Kidney (tissue), 13 donors: ENCODE measurements at regions not wholly inside any gene's neighbourhood (a gene's known extent, or its start where the extent isn't known, plus 50 kb on each side); places are given as distances from the start of the nearest gene placed in this dataset.

Experiments
- DNase-seq, 5 donors: peaks; one replicate each; pipeline ENCODE4 v3.0.0-alpha.2; 2013 to 2020
- FAIRE-seq: peaks from 2 replicates; lab custom pipeline; 2012; peaks lifted over from hg19 to GRCh38; lab: Jason Lieb, UNC
- H3K27ac ChIP-seq, 2 donors: one replicate each; pipeline ENCODE4 v1.7.0; 2013; ENCODE audit warnings: low read depth in 2 of 2, low read length in 2 of 2, inconsistent platforms in 1 of 2
- H3K27me3 ChIP-seq: one replicate; pipeline ENCODE4 v1.7.1; 2013; ENCODE audit warnings: low read length, inconsistent platforms; ENCODE audit not compliant: control insufficient read depth, insufficient read depth
- H3K36me3 ChIP-seq, 3 donors: one replicate each; pipeline versions ENCODE4 v1.7.0 to v1.7.1; 2013; ENCODE audit warnings: low read length in 3 of 3, control low read depth in 1 of 3, inconsistent platforms in 1 of 3; ENCODE audit not compliant: insufficient read depth in 3 of 3, control insufficient read depth in 2 of 3
- H3K4me1 ChIP-seq, 3 donors: one replicate each; pipeline versions ENCODE4 v1.7.0 to v1.7.1; 2013; ENCODE audit warnings: low read length in 3 of 3, inconsistent platforms in 1 of 3, low read depth in 1 of 3; ENCODE audit not compliant: control insufficient read depth in 2 of 3, insufficient read depth in 2 of 3
- H3K4me3 ChIP-seq, 3 donors: one replicate each; pipeline versions ENCODE4 v1.7.0 to v1.8.1; 2013; ENCODE audit warnings: low read length in 3 of 3, control low read depth in 1 of 3, inconsistent platforms in 1 of 3
- H3K9ac ChIP-seq, 3 donors: one replicate each; pipeline versions ENCODE4 v1.7.0 to v1.7.1; 2013; ENCODE audit warnings: low read length in 3 of 3, control low read depth in 1 of 3, inconsistent platforms in 1 of 3
- H3K9me3 ChIP-seq, 3 donors: one replicate each; pipeline versions ENCODE4 v1.7.0 to v1.7.1; 2013; ENCODE audit warnings: low read length in 3 of 3, control low read depth in 1 of 3, inconsistent platforms in 1 of 3; ENCODE audit not compliant: control insufficient read depth in 2 of 3, insufficient read depth in 1 of 3
- CTCF ChIP-seq: IDR thresholded peaks from 3 replicates; pipeline ENCODE4 v1.5.1; 2012; ENCODE audit warnings: mild to moderate bottlenecking, moderate library complexity, borderline replicate concordance; ENCODE audit not compliant: insufficient read depth; ENCODE audit errors: extremely low read depth
- intact Hi-C: fragments of 100-400 bp; cut with DNase I; formaldehyde crosslinking; loops from one replicate; pipeline ENCODE4 v1.11.1; 2022
- donor health status: control.
- donor health status: control.
- donor health status: control.
- donor health status: control.
- donor health status: control.
- donor health status: DM: yes; HTN: yes; CAD: no.
- donor health status: Normal renal cell carcinoma (clear cell type).

DNA sequence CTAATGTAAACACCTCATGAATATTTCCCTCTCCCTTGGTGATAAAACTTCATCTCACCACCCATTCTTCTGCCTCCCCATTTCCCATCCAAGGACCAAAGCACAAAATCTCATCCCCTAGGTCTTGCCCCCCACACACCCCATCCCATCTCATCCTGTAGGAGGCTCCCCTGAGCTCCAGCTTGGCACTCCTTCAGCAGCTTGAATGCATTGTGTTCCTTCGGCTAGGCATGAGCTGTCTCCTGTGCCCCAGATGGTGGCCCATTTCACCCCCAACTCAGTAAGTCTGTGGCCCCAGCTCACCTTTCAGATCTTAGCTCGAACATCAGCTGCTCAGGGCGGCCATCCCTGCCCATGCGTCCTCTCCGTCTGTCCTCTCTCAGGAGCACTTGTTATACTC is 203.6 kb upstream of the NR2F2 start:
- Histone ChIP-seq H3K27me3 (no peaks in the 10 kb centered on the region), H3K36me3 (no peaks in the 10 kb centered on the region), H3K9ac (no peak overlapping the region), H3K9me3 (no peaks in the 10 kb centered on the region), H3K4me3 (no peak overlapping the region), H3K27ac (no peak overlapping the region), H3K4me1 (no peaks in the 10 kb centered on the region)
- intact Hi-C loops: no loop called here
- no peak for DNase-seq
- TF ChIP-seq CTCF: no peak
- no peak for FAIRE-seq

- no peaks in the 10 kb centered on the region for H3K9me3 ChIP-seq
- H3K9ac ChIP-seq: no peak overlapping the region
- no peaks in the 10 kb centered on the region for H3K27me3 ChIP-seq
- H3K4me3 ChIP-seq: no peak overlapping the region
- FAIRE-seq (no peak), DNase-seq (no peak)
- no peak overlapping the region for H3K27ac ChIP-seq
- H3K36me3 ChIP-seq: no peaks in the 10 kb centered on the region
- intact Hi-C loops: no loop called here
- TF ChIP-seq CTCF: no peak
- H3K4me1 ChIP-seq: no peaks in the 10 kb centered on the region
These were observed 199.8 kb upstream of the NR2F2 start for GRCh38 chr15:96130734-96131133.

GRCh38 chr15:96132126-96132525 is 198.4 kb upstream of the NR2F2 start:
- Histone ChIP-seq H3K9me3 (no peaks in the 10 kb centered on the region), H3K36me3 (no peaks in the 10 kb centered on the region), H3K4me1 (no peaks in the 10 kb centered on the region), H3K9ac (no peak overlapping the region), H3K27me3 (no peaks in the 10 kb centered on the region), H3K4me3 (no peak overlapping the region), H3K27ac (no peak overlapping the region)
- TF ChIP-seq CTCF: no peak
- no peak for DNase-seq
- FAIRE-seq: no peak
- intact Hi-C loops: no loop called here
